Neural progenitor cell (in vitro differentiated cells): ENCODE measurements at regions not wholly inside any gene's neighbourhood (a gene's known extent, or its start where the extent isn't known, plus 50 kb on each side); places are given as distances from the start of the nearest gene placed in this dataset.

ENCODE experiments used
- DNase-seq: peaks from one replicate; pipeline ENCODE4 v3.0.0-alpha.2; 2016; ENCODE audit warnings: low spot score
- H2AFZ ChIP-seq: fragments of 200-600 bp; sonication (generic); replicated peaks from 2 replicates; pipeline ENCODE4 v1.6.1; 2016; ENCODE audit warnings: antibody characterized with exemption
- H3F3A ChIP-seq: fragments of 200-600 bp; sonication (generic); 2 replicates; pipeline ENCODE4 v1.6.1; 2016; ENCODE audit warnings: antibody characterized with exemption, low read depth
- H3K27ac ChIP-seq: fragments of 200-600 bp; sonication (generic); 2 replicates; pipeline ENCODE4 v1.5.1; 2016; ENCODE audit warnings: mild to moderate bottlenecking
- H3K27me3 ChIP-seq: fragments of 200-600 bp; sonication (generic); 2 replicates; pipeline ENCODE4 v1.6.1; 2016; ENCODE audit warnings: mild to moderate bottlenecking, moderate library complexity
- H3K36me3 ChIP-seq: fragments of 200-600 bp; sonication (generic); 2 replicates; pipeline ENCODE4 v1.5.1; 2016
- H3K4me1 ChIP-seq: fragments of 200-600 bp; sonication (generic); 2 replicates; pipeline ENCODE4 v1.6.1; 2016; ENCODE audit warnings: mixed run types
- H3K4me2 ChIP-seq: fragments of 200-600 bp; sonication (generic); 2 replicates; pipeline ENCODE4 v1.6.1; 2016
- H3K4me3 ChIP-seq: fragments of 200-600 bp; sonication (generic); 2 replicates; pipeline ENCODE4 v1.5.1; 2016
- H3K79me2 ChIP-seq: fragments of 200-600 bp; sonication (generic); 2 replicates; pipeline ENCODE4 v1.6.1; 2016; ENCODE audit warnings: low read depth
- H3K9ac ChIP-seq: fragments of 200-600 bp; sonication (generic); 2 replicates; pipeline ENCODE4 v1.6.1; 2016
- H3K9me3 ChIP-seq: fragments of 200-600 bp; sonication (generic); 2 replicates; pipeline ENCODE4 v1.5.1; 2016; ENCODE audit warnings: low read depth
- H4K20me1 ChIP-seq: fragments of 200-600 bp; sonication (generic); 2 replicates; pipeline ENCODE4 v1.6.1; 2016; ENCODE audit warnings: low read depth
- H3K27ac Mint-ChIP-seq: 3 replicates; pipeline ENCODE4 v1.8.0; 2021; ENCODE audit warnings: mixed read lengths
- H3K27me3 Mint-ChIP-seq: 2 replicates; pipeline ENCODE4 v1.8.0; 2022; ENCODE audit warnings: low read depth, mild to moderate bottlenecking, inconsistent platforms, moderate library complexity, mixed read lengths; ENCODE audit not compliant: insufficient read depth
- H3K36me3 Mint-ChIP-seq: 3 replicates; pipeline ENCODE4 v1.8.0; 2021; ENCODE audit warnings: mixed read lengths
- H3K4me1 Mint-ChIP-seq: 3 replicates; pipeline ENCODE4 v1.8.0; 2021; ENCODE audit warnings: mixed read lengths
- H3K4me3 Mint-ChIP-seq: 3 replicates; pipeline ENCODE4 v1.8.0; 2021; ENCODE audit warnings: mild to moderate bottlenecking, moderate library complexity, mixed read lengths
- H3K9me3 Mint-ChIP-seq: 3 replicates; pipeline ENCODE4 v1.8.0; 2020; ENCODE audit warnings: mixed read lengths
- CTCF ChIP-seq: fragments of 200-600 bp; sonication (generic); IDR thresholded peaks from 2 replicates; pipeline ENCODE4 v1.5.1; 2017; ENCODE audit warnings: antibody characterized with exemption, mild to moderate bottlenecking
- EZH2 ChIP-seq: fragments of 200-600 bp; sonication (generic); IDR thresholded peaks from 2 replicates; pipeline ENCODE4 v1.6.1; 2017; ENCODE audit warnings: antibody characterized with exemption, mild to moderate bottlenecking, moderate library complexity
- EZH2phosphoT487 ChIP-seq: fragments of 200-600 bp; sonication (generic); IDR thresholded peaks from 2 replicates; pipeline ENCODE4 v1.6.1; 2017; ENCODE audit warnings: antibody characterized with exemption

GRCh38 chr18:2171840-2172625 is 399.3 kb downstream of the METTL4 start:
- Histone ChIP-seq H3K27ac (no peak overlapping the region), H3F3A (no peaks in the 10 kb centered on the region), H3K27me3 (no peaks in the 10 kb centered on the region), H3K36me3 (no peaks in the 10 kb centered on the region), H3K4me2 (no peak overlapping the region), H2AFZ (no peak overlapping the region), H3K4me1 (no peaks in the 10 kb centered on the region), H3K79me2 (no peaks in the 10 kb centered on the region), H4K20me1 (no peaks in the 10 kb centered on the region), H3K4me3 (no peak overlapping the region), H3K9ac (no peak overlapping the region), H3K9me3 (no peaks in the 10 kb centered on the region)
- H3K27me3 Mint-ChIP-seq = no peaks in the 10 kb centered on the region
- no peak for DNase-seq
- H3K4me1 Mint-ChIP-seq = peaks cover 21% of the 10 kb centered on the region
- TF ChIP-seq EZH2 (no peak), EZH2phosphoT487 (no peak), CTCF (no peak)
- no peaks in the 10 kb centered on the region for H3K36me3 Mint-ChIP-seq
- H3K27ac Mint-ChIP-seq = peak overlapping the region; percentile 43
- no peaks in the 10 kb centered on the region for H3K9me3 Mint-ChIP-seq
- no peak overlapping the region for H3K4me3 Mint-ChIP-seq

GRCh38 chr18:2172881-2173280 is 398.4 kb downstream of the METTL4 start:
- H3K4me2 ChIP-seq = no peak overlapping the region
- no peak overlapping the region for H3K4me3 ChIP-seq
- Mint-ChIP-seq H3K27ac (peak overlapping the region; percentile 17), H3K36me3 (no peaks in the 10 kb centered on the region), H3K4me3 (no peak overlapping the region), H3K27me3 (no peaks in the 10 kb centered on the region), H3K4me1 (peaks cover 27% of the 10 kb centered on the region), H3K9me3 (no peaks in the 10 kb centered on the region)
- TF ChIP-seq EZH2phosphoT487 (no peak), EZH2 (no peak), CTCF (no peak)
- H2AFZ ChIP-seq = no peak overlapping the region
- DNase-seq = no peak
- no peaks in the 10 kb centered on the region for H4K20me1 ChIP-seq
- H3K9ac ChIP-seq = no peak overlapping the region
- no peaks in the 10 kb centered on the region for H3K27me3 ChIP-seq
- no peaks in the 10 kb centered on the region for H3K9me3 ChIP-seq
- no peaks in the 10 kb centered on the region for H3K36me3 ChIP-seq
- no peaks in the 10 kb centered on the region for H3F3A ChIP-seq
- H3K79me2 ChIP-seq = no peaks in the 10 kb centered on the region
- H3K27ac ChIP-seq = no peak overlapping the region
- H3K4me1 ChIP-seq = no peaks in the 10 kb centered on the region

DNA sequence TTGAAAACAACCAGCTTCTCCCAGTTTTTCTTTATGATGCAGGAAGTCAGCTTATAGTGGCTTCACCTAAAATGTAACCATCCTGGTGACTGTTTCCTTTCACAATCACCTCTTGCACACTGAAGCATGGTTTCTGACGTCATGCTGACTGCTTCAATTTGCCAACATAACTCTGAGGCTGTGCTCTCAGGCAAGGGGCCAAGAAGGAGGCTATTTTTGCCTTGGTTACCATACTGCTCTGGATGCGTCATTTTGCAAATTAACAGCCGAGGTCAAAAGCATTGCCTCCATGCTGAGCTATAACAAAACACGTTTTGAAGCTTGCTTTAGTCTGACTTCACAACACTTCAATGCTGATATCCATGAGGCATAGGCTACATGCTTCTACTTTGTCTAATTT is 397.8 kb downstream of the METTL4 start:
- H3K36me3 Mint-ChIP-seq = no peaks in the 10 kb centered on the region
- no peaks in the 10 kb centered on the region for H3K36me3 ChIP-seq
- no peaks in the 10 kb centered on the region for H3K4me1 ChIP-seq
- H3K4me1 Mint-ChIP-seq = peaks cover 31% of the 10 kb centered on the region
- H3K27me3 ChIP-seq = no peaks in the 10 kb centered on the region
- H3K27ac ChIP-seq = no peak overlapping the region
- no peaks in the 10 kb centered on the region for H3F3A ChIP-seq
- no peak overlapping the region for H3K27ac Mint-ChIP-seq
- no peak overlapping the region for H3K4me2 ChIP-seq
- DNase-seq = no peak
- H3K4me3 Mint-ChIP-seq = no peak overlapping the region
- no peaks in the 10 kb centered on the region for H3K9me3 Mint-ChIP-seq
- H3K79me2 ChIP-seq = no peaks in the 10 kb centered on the region
- no peak overlapping the region for H3K9ac ChIP-seq
- H2AFZ ChIP-seq = no peak overlapping the region
- no peaks in the 10 kb centered on the region for H4K20me1 ChIP-seq
- no peaks in the 10 kb centered on the region for H3K9me3 ChIP-seq
- TF ChIP-seq CTCF = no peak
- no peak for TF ChIP-seq EZH2
- no peak for TF ChIP-seq EZH2phosphoT487
- no peaks in the 10 kb centered on the region for H3K27me3 Mint-ChIP-seq
- H3K4me3 ChIP-seq = no peak overlapping the region
